ENCODE measurements at regions not wholly inside any gene's neighbourhood (a gene's known extent, or its start where the extent isn't known, plus 50 kb on each side); places are given as distances from the start of the nearest gene placed in this dataset.

DNA sequence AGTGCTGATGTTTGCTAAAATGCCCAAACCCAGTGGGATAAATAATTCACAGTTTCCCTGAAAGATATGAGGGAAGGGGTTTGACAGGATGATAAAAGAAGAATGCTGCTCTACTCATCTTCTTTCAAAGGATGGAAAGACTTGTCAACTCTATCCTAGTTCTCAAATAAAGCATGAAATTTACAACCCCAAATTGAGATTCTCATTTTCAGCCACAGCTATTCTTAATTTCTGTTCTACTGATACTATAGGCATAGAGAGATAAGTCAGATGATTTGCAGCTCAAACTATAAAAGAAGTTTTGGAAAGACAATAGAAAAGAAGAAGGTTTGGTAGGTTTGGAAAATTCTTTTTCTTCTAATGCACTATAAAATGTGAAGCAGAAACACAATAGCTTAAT, 542.6 kb downstream of the CSNK1G3 start:
- H3K27me3 ChIP-seq (ENCODE audit: control insufficient read depth, insufficient read depth, low read length) = no peaks in the 10 kb centered on the region
- no peak overlapping the region for H3K9ac ChIP-seq (ENCODE audit: low read depth, low read length)
- no peak overlapping the region for H3K4me2 ChIP-seq (ENCODE audit: low read length)
- no peak overlapping the region for H3K4me3 ChIP-seq (ENCODE audit: low read length)
- H3K9me3 ChIP-seq (replicated peaks; ENCODE audit: low read length) = no peaks in the 10 kb centered on the region
- no peaks in the 10 kb centered on the region for H3K36me3 ChIP-seq (ENCODE audit: insufficient read depth, low read length)
- H3K4me1 ChIP-seq (ENCODE audit: control insufficient read depth, insufficient read depth, low read length) = peaks cover 6% of the 10 kb centered on the region

DNA sequence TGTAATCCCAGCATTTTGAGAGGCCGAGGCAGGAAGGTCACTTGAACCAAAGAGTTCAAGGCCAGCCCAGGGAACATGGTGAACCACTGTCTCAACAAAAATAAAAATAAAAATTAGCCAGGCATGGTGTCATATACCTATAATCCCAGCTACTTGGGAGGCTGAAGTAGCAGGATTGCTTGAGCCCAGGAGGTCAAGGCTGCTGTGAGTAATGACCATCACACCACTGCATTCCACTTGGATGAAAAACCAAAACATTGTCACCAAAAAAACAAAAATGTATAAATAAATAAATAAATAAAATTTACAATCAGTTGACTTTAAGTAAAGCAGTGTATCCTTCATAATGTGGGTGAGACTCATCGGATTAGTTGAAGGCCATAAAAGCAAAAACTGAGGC, 541.4 kb downstream of the CSNK1G3 start:
- Histone ChIP-seq H3K27me3 (ENCODE audit: control insufficient read depth, insufficient read depth, low read length) (no peaks in the 10 kb centered on the region), H3K9me3 (replicated peaks; ENCODE audit: low read length) (no peaks in the 10 kb centered on the region), H3K4me3 (ENCODE audit: low read length) (no peak overlapping the region), H3K4me1 (ENCODE audit: control insufficient read depth, insufficient read depth, low read length) (peaks cover 6% of the 10 kb centered on the region), H3K9ac (ENCODE audit: low read depth, low read length) (no peak overlapping the region), H3K36me3 (ENCODE audit: insufficient read depth, low read length) (no peaks in the 10 kb centered on the region), H3K4me2 (ENCODE audit: low read length) (no peak overlapping the region)

DNA sequence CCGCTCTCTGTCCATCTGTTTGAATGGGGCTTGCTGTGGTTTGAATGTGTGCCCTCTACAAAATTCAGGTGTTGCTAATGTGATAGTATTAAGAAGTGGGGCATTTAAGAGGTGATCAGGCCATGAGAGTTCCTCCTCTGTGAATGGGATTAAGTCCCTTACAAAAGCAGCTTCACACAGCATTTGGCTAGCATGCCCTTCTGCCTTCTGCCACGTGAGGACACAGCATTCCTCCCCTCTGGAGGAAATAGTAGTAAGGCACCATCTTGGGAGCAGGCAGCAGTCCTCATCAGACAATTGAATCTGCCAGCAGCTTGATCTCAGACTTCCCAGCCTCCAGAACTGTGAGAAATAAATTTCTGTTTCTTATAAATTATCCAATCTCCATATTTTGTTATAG, 540.2 kb downstream of the CSNK1G3 start:
- Histone ChIP-seq H3K4me2 (ENCODE audit: low read length) (no peak overlapping the region), H3K27me3 (ENCODE audit: control insufficient read depth, insufficient read depth, low read length) (no peaks in the 10 kb centered on the region), H3K9ac (ENCODE audit: low read depth, low read length) (no peak overlapping the region), H3K4me3 (ENCODE audit: low read length) (no peak overlapping the region), H3K9me3 (replicated peaks; ENCODE audit: low read length) (no peaks in the 10 kb centered on the region), H3K36me3 (ENCODE audit: insufficient read depth, low read length) (no peaks in the 10 kb centered on the region), H3K4me1 (ENCODE audit: control insufficient read depth, insufficient read depth, low read length) (peaks cover 4% of the 10 kb centered on the region)

DNA sequence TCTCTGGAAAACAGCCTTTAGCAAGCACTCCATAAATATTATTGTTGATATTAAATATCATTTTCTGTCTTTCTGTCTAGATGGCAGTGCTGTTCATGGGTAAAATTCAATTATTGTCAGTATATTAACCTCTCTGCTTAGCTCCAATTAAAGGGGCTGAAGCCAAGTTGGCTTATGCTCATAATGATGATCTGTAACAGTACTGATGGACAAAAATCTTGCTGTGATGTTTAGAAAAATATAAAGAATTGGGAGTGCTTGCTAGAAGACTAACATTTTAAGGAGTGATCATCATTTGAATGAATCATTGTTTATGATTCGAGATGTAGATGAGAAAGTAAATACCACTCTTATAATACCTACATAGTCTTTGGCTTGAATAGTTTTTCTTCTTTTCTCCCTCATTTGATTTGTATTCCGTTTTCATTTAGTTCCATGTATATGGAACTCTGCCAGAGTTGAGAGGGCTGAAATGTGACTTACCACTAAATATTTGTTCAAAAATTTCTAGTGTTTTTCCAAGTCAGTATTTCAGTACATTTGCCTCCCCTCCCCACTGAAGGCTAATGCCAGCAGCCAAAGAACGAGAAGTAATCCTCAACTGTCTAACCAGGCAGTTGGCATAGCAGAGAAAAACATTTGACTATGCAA, 538.3 kb downstream of the CSNK1G3 start:
- H3K36me3 ChIP-seq (ENCODE audit: insufficient read depth, low read length) = no peaks in the 10 kb centered on the region
- H3K4me2 ChIP-seq (ENCODE audit: low read length) = no peak overlapping the region
- H3K27me3 ChIP-seq (ENCODE audit: control insufficient read depth, insufficient read depth, low read length) = no peaks in the 10 kb centered on the region
- H3K9ac ChIP-seq (ENCODE audit: low read depth, low read length) = no peak overlapping the region
- no peaks in the 10 kb centered on the region for H3K4me1 ChIP-seq (ENCODE audit: control insufficient read depth, insufficient read depth, low read length)
- no peak overlapping the region for H3K4me3 ChIP-seq (ENCODE audit: low read length)
- H3K9me3 ChIP-seq (replicated peaks; ENCODE audit: low read length) = no peaks in the 10 kb centered on the region

DNA sequence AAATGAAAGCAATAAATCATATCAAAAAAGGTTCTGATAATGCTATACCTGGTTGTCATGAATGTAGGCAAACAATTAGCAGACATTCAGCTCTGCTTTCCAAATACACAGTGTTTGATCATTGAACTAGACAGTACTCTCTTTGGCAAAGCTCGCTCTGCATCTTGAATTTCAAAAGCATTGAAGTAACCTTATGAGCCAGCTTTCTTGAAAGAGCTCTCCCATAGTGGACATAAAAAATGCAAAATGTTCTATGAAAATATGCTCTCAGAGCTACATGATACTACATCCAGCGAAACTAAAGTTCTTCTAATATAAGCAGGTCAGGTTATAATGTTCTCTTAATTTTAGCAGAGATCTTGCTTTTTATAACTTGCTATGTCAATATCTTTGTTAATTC, 533.4 kb downstream of the CSNK1G3 start:
- no peaks in the 10 kb centered on the region for H3K9me3 ChIP-seq (replicated peaks; ENCODE audit: low read length)
- no peaks in the 10 kb centered on the region for H3K27me3 ChIP-seq (ENCODE audit: control insufficient read depth, insufficient read depth, low read length)
- H3K9ac ChIP-seq (ENCODE audit: low read depth, low read length) = no peak overlapping the region
- no peaks in the 10 kb centered on the region for H3K36me3 ChIP-seq (ENCODE audit: insufficient read depth, low read length)
- no peak overlapping the region for H3K4me3 ChIP-seq (ENCODE audit: low read length)
- H3K4me2 ChIP-seq (ENCODE audit: low read length) = no peak overlapping the region
- no peaks in the 10 kb centered on the region for H3K4me1 ChIP-seq (ENCODE audit: control insufficient read depth, insufficient read depth, low read length)

DNA sequence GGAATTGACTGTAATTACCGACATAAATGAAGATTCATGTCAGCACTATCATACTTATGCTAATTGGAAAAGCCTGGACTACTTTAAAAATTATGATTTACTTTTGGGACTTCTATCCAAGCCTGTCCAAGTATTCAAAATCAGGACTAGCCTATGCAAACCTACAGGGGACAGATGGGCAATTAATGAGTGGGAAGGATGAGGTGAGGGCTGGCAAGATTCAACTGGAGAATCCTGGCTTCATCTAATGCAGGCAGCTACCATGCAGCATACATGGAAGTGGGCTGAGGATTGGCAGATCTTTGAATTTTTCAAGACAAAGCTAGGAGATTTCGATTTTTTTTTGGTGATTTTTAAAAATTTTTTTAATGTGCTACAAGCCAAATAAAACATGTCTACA, 532.6 kb downstream of the CSNK1G3 start:
- Histone ChIP-seq H3K36me3 (ENCODE audit: insufficient read depth, low read length) (no peaks in the 10 kb centered on the region), H3K4me1 (ENCODE audit: control insufficient read depth, insufficient read depth, low read length) (no peaks in the 10 kb centered on the region), H3K27me3 (ENCODE audit: control insufficient read depth, insufficient read depth, low read length) (no peaks in the 10 kb centered on the region), H3K9ac (ENCODE audit: low read depth, low read length) (no peak overlapping the region), H3K4me2 (ENCODE audit: low read length) (no peak overlapping the region), H3K4me3 (ENCODE audit: low read length) (no peak overlapping the region), H3K9me3 (replicated peaks; ENCODE audit: low read length) (no peaks in the 10 kb centered on the region)

DNA sequence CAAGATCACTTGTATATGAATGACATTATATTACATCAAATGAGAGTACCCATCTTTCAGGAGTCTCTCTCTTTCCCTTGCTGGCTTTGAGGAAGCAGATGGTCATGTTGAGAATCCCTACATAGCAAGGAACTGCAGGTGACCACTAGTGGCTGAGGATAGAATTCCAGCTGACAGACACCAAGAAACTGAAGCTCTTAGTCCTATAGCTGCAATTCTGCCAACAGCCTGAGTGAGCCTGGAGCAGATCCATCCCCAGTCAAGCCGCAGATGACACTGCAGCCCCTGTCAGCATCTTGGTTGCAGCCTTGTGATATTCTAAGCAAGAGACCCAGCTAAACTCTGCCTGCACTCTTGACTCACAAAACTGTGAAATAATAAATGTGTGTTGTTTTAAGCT, 531.5 kb downstream of the CSNK1G3 start:
- no peaks in the 10 kb centered on the region for H3K4me1 ChIP-seq (ENCODE audit: control insufficient read depth, insufficient read depth, low read length)
- no peak overlapping the region for H3K4me2 ChIP-seq (ENCODE audit: low read length)
- no peak overlapping the region for H3K9ac ChIP-seq (ENCODE audit: low read depth, low read length)
- H3K9me3 ChIP-seq (replicated peaks; ENCODE audit: low read length) = no peaks in the 10 kb centered on the region
- H3K36me3 ChIP-seq (ENCODE audit: insufficient read depth, low read length) = no peaks in the 10 kb centered on the region
- no peak overlapping the region for H3K4me3 ChIP-seq (ENCODE audit: low read length)
- H3K27me3 ChIP-seq (ENCODE audit: control insufficient read depth, insufficient read depth, low read length) = no peaks in the 10 kb centered on the region

DNA sequence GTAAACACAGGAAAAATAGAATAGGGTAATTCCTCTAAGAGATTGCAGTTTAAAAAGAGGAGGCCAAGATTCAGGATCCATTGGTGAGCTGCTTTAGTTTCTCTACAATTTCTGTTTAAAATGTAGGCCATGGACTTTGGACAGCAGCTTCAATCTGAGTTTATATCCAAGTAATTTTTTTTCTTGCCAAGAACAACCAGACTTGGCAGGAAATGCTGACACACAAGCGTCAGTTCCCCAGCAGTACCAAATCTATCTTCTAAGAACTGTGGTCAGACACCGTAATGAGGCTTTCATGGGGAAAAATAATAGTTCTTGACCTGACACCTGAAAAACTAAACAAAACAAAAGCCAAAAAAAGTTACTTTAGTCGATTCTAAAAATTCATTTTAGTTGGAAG, 528.8 kb downstream of the CSNK1G3 start:
- no peak overlapping the region for H3K4me3 ChIP-seq (ENCODE audit: low read length)
- H3K9ac ChIP-seq (ENCODE audit: low read depth, low read length) = no peak overlapping the region
- H3K4me1 ChIP-seq (ENCODE audit: control insufficient read depth, insufficient read depth, low read length) = no peaks in the 10 kb centered on the region
- H3K4me2 ChIP-seq (ENCODE audit: low read length) = no peak overlapping the region
- H3K27me3 ChIP-seq (ENCODE audit: control insufficient read depth, insufficient read depth, low read length) = no peaks in the 10 kb centered on the region
- no peaks in the 10 kb centered on the region for H3K9me3 ChIP-seq (replicated peaks; ENCODE audit: low read length)
- no peaks in the 10 kb centered on the region for H3K36me3 ChIP-seq (ENCODE audit: insufficient read depth, low read length)

DNA sequence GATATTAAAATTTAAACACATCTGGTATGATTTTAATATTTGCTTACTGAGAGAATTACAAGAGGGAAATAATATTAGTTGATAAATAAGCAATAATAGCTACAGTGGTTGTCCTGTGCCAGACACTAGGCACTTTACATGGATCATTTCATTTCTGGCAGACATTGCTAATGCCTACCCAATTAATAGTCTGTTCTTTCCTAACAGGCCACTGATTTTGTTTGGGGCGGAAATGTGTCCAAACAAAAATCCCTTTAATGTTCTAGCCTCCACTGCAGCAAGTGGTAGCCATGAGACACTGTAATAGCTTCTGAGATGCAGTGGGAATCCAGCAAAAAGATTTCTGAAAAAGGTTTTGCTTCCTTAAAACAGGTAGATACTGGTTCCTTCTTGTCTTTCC, 527.4 kb downstream of the CSNK1G3 start:
- Histone ChIP-seq H3K36me3 (ENCODE audit: insufficient read depth, low read length) (no peaks in the 10 kb centered on the region), H3K27me3 (ENCODE audit: control insufficient read depth, insufficient read depth, low read length) (no peaks in the 10 kb centered on the region)

DNA sequence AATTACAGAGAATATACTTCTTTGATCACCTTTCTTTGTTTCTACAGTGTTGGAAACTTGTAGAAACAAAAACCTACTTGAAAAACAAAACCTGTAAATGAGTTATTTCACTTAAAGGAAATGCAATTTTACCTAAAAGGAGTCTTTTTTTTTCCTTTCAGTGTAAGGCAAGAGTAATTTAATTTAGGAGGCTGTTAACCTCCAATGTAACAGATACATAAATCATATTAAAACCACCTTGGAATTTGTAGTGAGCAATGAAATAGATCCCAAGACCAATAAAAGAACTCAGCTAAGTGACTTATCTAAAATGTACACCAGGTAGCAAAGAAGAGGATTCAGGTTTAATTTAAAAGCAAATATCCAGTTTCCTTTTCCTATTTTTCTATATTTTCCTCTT, 524.8 kb downstream of the CSNK1G3 start:
- Histone ChIP-seq H3K4me3 (ENCODE audit: low read length) (no peak overlapping the region), H3K4me2 (ENCODE audit: low read length) (no peak overlapping the region), H3K9me3 (replicated peaks; ENCODE audit: low read length) (no peaks in the 10 kb centered on the region), H3K36me3 (ENCODE audit: insufficient read depth, low read length) (no peaks in the 10 kb centered on the region), H3K9ac (ENCODE audit: low read depth, low read length) (no peak overlapping the region), H3K4me1 (ENCODE audit: control insufficient read depth, insufficient read depth, low read length) (no peaks in the 10 kb centered on the region), H3K27me3 (ENCODE audit: control insufficient read depth, insufficient read depth, low read length) (no peaks in the 10 kb centered on the region)

More for the DNA sequence above, 527.4 kb downstream of the CSNK1G3 start:
- no peak overlapping the region for H3K9ac ChIP-seq (ENCODE audit: low read depth, low read length)
- H3K4me2 ChIP-seq (ENCODE audit: low read length) = no peak overlapping the region
- no peak overlapping the region for H3K4me3 ChIP-seq (ENCODE audit: low read length)
- H3K4me1 ChIP-seq (ENCODE audit: control insufficient read depth, insufficient read depth, low read length) = no peaks in the 10 kb centered on the region
- no peaks in the 10 kb centered on the region for H3K9me3 ChIP-seq (replicated peaks; ENCODE audit: low read length)

DNA sequence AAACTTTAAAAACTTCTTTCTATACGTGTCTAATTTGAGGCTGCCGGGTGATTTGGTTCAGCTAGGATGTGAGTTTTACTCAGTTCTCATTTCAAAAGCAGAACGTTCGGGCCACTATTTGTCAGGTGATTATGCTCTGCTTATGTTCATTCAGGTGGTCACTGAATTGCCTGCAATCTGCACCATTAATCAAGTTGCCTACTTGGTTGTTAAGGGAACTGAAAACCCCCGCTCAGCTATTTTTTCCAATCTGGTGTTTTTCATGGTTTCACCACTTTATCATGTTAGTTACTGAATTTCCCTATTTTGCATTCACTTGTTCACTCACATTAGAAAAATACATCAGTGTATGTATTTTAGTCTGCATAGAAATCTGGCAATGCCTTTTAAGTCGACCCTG, 523.0 kb downstream of the CSNK1G3 start:
- Histone ChIP-seq H3K9ac (ENCODE audit: low read depth, low read length) (no peak overlapping the region), H3K4me2 (ENCODE audit: low read length) (no peak overlapping the region), H3K27me3 (ENCODE audit: control insufficient read depth, insufficient read depth, low read length) (no peaks in the 10 kb centered on the region), H3K9me3 (replicated peaks; ENCODE audit: low read length) (no peaks in the 10 kb centered on the region), H3K4me1 (ENCODE audit: control insufficient read depth, insufficient read depth, low read length) (no peaks in the 10 kb centered on the region), H3K36me3 (ENCODE audit: insufficient read depth, low read length) (no peaks in the 10 kb centered on the region), H3K4me3 (ENCODE audit: low read length) (no peak overlapping the region)

DNA sequence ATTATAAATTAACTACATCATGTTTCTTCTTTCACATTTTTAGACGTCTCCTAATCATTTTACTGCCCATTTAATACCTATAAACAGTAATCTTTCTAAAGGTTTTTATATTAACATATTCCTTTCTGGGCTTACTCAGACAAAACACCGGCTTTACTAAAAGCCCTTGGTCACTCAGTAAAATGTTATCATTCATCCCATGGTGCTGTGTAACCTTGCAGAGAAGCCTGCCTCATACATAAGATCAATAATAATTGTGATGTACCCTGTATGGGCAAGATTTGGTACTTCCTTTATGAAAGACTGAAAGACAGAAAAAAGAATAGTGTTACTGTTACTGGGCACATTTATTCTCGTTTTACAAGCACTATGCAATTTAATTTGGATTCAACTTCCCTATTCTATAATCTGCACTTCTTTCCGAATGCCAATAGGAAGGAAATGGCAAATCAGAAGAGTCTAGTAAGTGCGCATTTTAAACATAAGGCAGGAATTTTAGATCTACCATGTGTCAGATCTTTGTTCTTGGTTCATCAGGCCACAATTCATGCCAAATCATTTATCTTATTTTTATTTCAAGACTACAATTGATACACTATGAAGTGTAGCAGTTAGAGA, 522.2 kb downstream of the CSNK1G3 start:
- Histone ChIP-seq H3K9me3 (replicated peaks; ENCODE audit: low read length) (no peaks in the 10 kb centered on the region), H3K36me3 (ENCODE audit: insufficient read depth, low read length) (no peaks in the 10 kb centered on the region), H3K9ac (ENCODE audit: low read depth, low read length) (no peak overlapping the region), H3K4me1 (ENCODE audit: control insufficient read depth, insufficient read depth, low read length) (no peaks in the 10 kb centered on the region), H3K4me2 (ENCODE audit: low read length) (no peak overlapping the region), H3K4me3 (ENCODE audit: low read length) (no peak overlapping the region), H3K27me3 (ENCODE audit: control insufficient read depth, insufficient read depth, low read length) (no peaks in the 10 kb centered on the region)

Measured in skeletal muscle satellite cell (primary cell).